RKO (cell line): ENCODE measurements at regions not wholly inside any gene's neighbourhood (a gene's known extent, or its start where the extent isn't known, plus 50 kb on each side); places are given as distances from the start of the nearest gene placed in this dataset.
A peak's percentile ranks its signal among the peaks of the same experiment; 100 is the strongest.

Source experiments
- DNase-seq: peaks from one replicate; pipeline ENCODE4 v3.0.0-alpha.2; 2016; ENCODE audit warnings: low spot score

GRCh38 chr2:173822889-173823542 lies 142.2 kb downstream of the SP3 start:
- DNase-seq, result no peak

- DNase-seq, result no peak
Measured at GRCh38 chr2:173823543-173823939, 141.6 kb downstream of the SP3 start.

GRCh38 chr2:173828189-173829142 lies 136.7 kb downstream of the SP3 start:
- DNase-seq, result no peak

GRCh38 chr2:173829727-173830126 lies 135.4 kb downstream of the SP3 start:
- DNase-seq, result no peak

DNA sequence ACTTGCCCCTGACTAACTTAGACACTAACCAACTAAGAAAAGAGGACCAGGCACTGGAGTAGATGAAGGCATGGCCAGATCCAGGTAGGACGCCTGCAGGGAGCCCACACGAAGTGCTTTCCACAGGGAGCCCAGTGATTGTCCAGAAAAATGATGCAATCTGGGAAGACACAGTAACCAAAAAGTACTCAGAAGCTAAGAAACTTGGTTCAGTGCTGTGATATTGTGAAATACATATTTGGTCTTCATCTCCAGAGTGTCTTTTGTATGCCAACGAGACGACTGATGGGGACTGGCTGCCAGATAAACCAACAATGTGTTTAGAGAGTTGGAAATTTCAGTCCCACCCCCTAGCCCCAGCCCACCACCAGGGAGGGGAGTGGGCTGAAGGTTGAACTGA lies 135.0 kb downstream of the SP3 start:
- no peak for DNase-seq

DNA sequence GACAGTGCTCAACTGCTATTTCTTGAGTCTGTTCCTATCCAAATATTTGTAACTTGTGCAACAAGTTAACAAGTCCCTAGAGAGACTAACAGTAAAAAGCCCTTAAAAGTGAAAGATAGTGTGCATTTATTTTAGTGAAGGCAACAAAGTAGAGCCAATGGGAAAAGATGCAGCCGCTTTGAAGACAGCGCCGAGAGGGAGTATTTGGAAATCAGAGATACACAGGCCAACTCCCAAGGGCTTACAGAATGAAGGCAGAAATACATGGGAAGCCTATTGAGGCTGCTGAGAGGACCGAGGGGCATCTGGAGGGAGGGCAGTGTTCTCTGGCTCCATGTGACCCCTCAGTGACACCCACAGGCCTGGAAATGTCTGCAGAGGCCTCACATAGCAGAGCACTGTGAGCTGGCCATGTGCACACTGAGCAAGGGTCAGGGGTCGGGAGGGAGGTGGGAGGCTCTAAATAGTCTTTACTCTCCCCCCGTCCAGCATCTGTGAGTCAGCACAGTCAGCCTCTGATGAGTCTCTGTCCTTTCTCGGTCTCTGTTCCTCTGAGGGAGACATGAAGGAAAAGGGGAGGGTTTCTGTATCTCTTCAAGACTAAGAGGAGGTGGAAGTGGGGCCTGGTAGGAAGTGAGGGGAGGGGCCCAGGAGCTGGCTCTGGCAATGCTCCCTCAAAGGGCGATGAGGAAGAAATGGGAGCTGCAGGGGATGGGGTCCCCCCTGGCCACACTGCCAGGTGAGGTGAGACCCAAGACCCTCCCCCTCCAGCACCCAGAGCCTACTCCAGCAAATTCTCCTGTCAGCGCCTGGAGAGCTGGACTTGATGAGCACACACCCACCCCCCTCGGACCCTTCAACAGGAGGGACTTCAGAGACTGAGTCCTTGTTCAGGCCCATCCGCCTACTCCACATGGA lies 133.6 kb downstream of the SP3 start:
- no peak for DNase-seq

DNA sequence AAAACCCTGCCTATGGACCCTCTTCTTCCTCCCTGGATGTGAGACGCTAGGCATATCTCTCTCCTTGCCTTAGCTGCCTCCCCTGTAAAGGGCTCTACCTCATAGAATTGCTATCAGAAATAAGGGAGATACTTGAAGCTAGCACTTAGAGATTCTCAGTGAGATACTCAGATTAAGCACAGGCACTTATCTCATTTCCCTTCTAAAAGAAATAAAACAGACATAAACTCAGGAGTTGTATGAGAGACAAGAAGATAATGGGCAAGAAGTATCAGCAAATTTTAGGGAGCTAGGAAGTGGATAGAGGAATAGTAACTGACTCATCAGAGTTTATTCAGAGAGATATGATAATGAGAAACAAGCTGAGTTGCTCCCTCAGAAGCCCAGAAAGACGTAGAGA lies 131.0 kb downstream of the SP3 start:
- no peak for DNase-seq

DNA sequence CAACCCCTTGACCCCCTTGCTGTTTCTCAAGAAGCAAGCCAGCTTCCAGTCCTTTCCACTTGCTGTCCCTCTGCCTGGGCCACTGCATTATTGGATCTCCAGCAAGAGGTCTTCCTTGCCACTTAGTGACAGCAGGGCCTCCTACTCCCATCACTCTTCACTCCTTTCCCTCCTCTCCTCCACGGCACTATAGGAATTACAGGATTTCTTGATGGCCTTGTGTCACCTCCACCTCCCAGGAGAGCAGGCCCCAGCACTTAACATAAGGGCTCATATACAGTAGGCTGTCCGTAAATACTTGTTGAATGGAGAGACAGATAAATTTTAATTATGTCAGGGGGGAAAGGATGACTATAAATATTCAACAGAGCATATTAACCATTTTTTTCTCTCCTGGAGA lies 129.4 kb downstream of the SP3 start:
- DNase-seq, result no peak

DNA sequence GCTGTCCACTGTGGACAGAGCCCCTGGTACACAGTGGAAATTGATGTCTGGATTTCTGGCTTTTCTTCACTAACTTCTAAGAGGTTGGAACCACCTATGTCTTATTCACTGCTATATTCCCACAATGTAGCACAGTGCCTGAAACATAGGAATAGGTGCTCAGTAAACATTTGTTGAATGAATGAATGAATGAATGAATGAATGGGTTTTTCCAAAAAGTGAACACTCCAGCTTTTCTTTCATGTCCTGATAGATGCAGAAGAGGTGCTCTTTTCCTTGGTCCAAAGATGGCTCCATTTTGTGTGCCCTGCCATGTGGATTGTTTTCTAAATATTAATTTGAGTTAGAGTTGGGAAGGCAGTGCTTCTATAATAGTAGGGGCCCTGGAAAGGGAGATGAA lies 124.1 kb downstream of the SP3 start:
- no peak for DNase-seq

DNA sequence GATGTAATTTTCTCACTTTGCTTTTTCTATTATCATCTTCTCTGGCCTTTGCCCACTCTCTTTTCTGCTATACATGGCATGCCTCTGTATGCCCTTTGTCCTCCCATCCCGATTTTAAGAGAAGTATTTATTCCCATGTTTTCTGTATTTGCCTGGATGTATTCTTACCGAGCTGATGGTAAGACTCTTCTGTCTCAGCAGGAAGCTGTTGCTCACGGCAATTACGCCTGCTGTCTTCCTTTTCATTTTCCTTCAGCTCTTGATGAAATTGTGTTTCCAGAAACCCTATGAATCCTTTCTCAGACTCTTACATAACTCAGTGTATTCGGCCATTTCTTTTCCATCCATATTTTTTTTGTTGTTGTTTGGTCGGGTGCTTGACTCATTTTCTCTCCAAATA lies 121.6 kb downstream of the SP3 start:
- DNase-seq, result no peak

- no peak for DNase-seq
Measured at GRCh38 chr2:173851141-173851641, 114.0 kb downstream of the SP3 start.

GRCh38 chr2:173854141-173854540 lies 111.0 kb downstream of the SP3 start:
- DNase-seq, result no peak

DNA sequence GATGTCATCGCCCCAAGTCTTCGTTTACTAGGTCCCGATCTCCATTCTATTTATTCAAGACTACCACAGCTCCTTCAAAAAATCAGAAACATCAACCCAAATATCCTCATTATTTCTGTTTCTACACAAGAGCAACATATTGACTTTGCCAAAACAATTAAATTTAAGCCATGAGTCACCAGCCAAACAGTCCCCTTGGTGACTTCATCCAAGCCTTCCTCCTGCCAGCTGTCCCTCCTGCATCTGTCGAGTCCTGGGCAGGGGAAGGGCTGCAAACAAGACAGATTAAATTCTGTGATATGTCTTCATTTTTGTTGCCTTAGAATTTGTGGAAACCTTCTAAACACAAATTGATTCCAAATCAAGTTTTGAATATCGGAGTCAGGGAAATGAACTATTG lies 110.3 kb downstream of the SP3 start:
- DNase-seq, result peak; percentile 18

DNA sequence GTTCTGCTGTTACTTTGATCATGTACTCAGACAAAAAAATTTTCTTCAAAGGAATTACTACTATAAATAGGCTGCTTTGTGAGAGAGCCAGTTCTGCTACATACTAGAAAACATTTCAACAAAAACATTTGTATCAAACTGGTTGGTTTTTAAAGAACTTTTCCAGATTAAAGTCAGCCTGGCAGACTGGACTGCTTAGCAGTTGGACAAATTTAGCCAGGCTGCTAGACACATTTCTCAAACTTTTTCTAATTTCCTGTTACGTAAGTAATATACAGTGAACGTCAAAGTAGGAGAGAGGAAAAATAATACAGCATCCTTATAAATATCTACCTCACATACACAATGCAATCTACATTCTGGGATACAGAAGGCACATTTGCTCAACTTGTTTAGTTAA lies 109.5 kb downstream of the SP3 start:
- DNase-seq, result no peak
